Uterus (tissue), 2 donors: ENCODE measurements at regions not wholly inside any gene's neighbourhood (a gene's known extent, or its start where the extent isn't known, plus 50 kb on each side); places are given as distances from the start of the nearest gene placed in this dataset.

Source experiments
- CTCF ChIP-seq, 4 experiments: fragments of 200-600 bp in 2 of 4; fragments of 450-650 bp in 2 of 4; sonication (generic) in 2 of 4; IDR thresholded peaks; one replicate each; pipeline ENCODE4 v1.5.1; 2016 to 2019; ENCODE audit warnings: antibody characterized with exemption in 4 of 4, mild to moderate bottlenecking in 2 of 4, moderate library complexity in 1 of 4
- POLR2A ChIP-seq, 2 donors: fragments of 450-650 bp; IDR thresholded peaks; one replicate each; pipeline ENCODE4 v1.6.1; 2016; ENCODE audit warnings: antibody characterized with exemption in 2 of 2, mild to moderate bottlenecking in 1 of 2, moderate library complexity in 1 of 2

- no peak for TF ChIP-seq CTCF (IDR thresholded peaks at IDR 0.05)
- TF ChIP-seq POLR2A (IDR thresholded peaks at IDR 0.05) = no peak
Measured at GRCh38 chr3:146818301-146818700, 213.2 kb upstream of the PLSCR5 start.
